Keratinocyte (primary cell): ENCODE measurements at regions not wholly inside any gene's neighbourhood (a gene's known extent, or its start where the extent isn't known, plus 50 kb on each side); places are given as distances from the start of the nearest gene placed in this dataset.

Source experiments
- EZH2 ChIP-seq: IDR thresholded peaks from one replicate; pipeline ENCODE4 v1.6.1; 2012; ENCODE audit warnings: inconsistent platforms, mild to moderate bottlenecking, low read length, moderate library complexity
- TF ChIP-seq, protein P1 (sequence below), 3 experiments: IDR thresholded peaks in 1 of 3; conservative IDR thresholded peaks in 1 of 3; optimal IDR thresholded peaks in 1 of 3; 2 replicates in 2 of 3; 3 replicates in 1 of 3; pipeline versions ENCODE3 to v1.5.1; 2011; ENCODE audit warnings: low read length in 3 of 3, mild to moderate bottlenecking in 3 of 3, moderate library complexity in 2 of 3, control low read depth in 1 of 3, inconsistent platforms in 1 of 3; ENCODE audit not compliant: insufficient read depth in 2 of 3; ENCODE audit errors: extremely low read depth in 1 of 3

DNA sequence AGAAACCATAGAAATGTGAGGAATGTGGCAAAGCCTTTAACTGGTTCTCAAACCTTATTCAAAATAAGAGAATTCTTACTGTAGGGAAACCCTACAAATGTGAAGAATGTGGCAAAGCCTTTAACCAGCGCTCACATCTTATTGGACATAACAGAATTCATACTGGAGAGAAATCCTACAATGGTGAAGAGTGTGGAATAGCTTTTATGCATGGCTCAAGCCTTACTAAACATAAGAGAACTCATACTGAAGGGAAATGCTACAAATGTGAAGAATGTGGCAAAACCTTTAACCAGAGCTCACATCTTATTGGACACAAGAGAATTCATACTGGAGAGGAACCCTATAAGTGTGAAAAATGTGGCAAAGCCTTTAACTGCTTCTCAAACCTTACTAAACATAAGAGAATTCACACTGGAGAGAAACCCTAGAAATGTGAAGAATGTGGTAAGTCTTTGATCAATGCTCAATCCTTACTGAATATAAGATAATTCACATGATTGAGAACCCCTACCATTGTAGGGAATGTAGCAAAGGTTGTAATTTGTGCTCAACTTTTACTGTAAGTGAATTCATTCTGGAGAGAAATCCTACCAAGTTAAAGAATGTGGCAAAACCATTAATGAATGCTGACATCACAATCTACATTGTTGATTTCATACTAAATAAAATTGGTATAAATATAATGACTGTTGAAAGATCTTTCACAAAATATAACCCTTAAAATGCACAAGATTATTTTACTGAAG, 142.5 kb upstream of the ZNF479 start:
- no peak for TF ChIP-seq EZH2
- TF ChIP-seq, protein P1, sequence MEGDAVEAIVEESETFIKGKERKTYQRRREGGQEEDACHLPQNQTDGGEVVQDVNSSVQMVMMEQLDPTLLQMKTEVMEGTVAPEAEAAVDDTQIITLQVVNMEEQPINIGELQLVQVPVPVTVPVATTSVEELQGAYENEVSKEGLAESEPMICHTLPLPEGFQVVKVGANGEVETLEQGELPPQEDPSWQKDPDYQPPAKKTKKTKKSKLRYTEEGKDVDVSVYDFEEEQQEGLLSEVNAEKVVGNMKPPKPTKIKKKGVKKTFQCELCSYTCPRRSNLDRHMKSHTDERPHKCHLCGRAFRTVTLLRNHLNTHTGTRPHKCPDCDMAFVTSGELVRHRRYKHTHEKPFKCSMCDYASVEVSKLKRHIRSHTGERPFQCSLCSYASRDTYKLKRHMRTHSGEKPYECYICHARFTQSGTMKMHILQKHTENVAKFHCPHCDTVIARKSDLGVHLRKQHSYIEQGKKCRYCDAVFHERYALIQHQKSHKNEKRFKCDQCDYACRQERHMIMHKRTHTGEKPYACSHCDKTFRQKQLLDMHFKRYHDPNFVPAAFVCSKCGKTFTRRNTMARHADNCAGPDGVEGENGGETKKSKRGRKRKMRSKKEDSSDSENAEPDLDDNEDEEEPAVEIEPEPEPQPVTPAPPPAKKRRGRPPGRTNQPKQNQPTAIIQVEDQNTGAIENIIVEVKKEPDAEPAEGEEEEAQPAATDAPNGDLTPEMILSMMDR (optimal IDR thresholded peaks at IDR 0.05 in 1 of 3, IDR thresholded peaks at IDR 0.05 in 1 of 3, conservative IDR thresholded peaks at IDR 0.05 in 1 of 3; ENCODE audit: extremely low read depth in 1 of 3, insufficient read depth in 2 of 3, low read length in 3 of 3) = no peak
